Activated CD4-positive, alpha-beta T cell treated with anti-CD3 and anti-CD28 coated beads, Interleukin-2, amount 10 ng/mL, durations not matched to agents 24 days and 14 days (primary cell): ENCODE measurements at regions not wholly inside any gene's neighbourhood (a gene's known extent, or its start where the extent isn't known, plus 50 kb on each side); places are given as distances from the start of the nearest gene placed in this dataset.

ENCODE experiments used
- DNase-seq: peaks from one replicate; pipeline ENCODE4 v3.0.0; 2022
- H3K27ac Mint-ChIP-seq: one replicate; pipeline ENCODE4 v1.8.0; 2022; ENCODE audit warnings: mild to moderate bottlenecking, mixed read lengths
- H3K27me3 Mint-ChIP-seq: one replicate; pipeline ENCODE4 v1.8.0; 2022; ENCODE audit warnings: mixed read lengths
- H3K36me3 Mint-ChIP-seq: one replicate; pipeline ENCODE4 v1.8.0; 2022; ENCODE audit warnings: low read depth, mild to moderate bottlenecking, mixed read lengths
- H3K4me1 Mint-ChIP-seq: one replicate; pipeline ENCODE4 v1.8.0; 2021; ENCODE audit warnings: mixed read lengths
- H3K4me3 Mint-ChIP-seq: one replicate; pipeline ENCODE4 v1.8.0; 2022; ENCODE audit warnings: mild to moderate bottlenecking, moderate library complexity, mixed read lengths
- H3K9me3 Mint-ChIP-seq: one replicate; pipeline ENCODE4 v1.8.0; 2021; ENCODE audit warnings: mixed read lengths
- intact Hi-C: fragments of 100-400 bp; cut with micrococcal nuclease; formaldehyde crosslinking; loops from one replicate; pipeline ENCODE4 v1.15.1; 2023

DNA sequence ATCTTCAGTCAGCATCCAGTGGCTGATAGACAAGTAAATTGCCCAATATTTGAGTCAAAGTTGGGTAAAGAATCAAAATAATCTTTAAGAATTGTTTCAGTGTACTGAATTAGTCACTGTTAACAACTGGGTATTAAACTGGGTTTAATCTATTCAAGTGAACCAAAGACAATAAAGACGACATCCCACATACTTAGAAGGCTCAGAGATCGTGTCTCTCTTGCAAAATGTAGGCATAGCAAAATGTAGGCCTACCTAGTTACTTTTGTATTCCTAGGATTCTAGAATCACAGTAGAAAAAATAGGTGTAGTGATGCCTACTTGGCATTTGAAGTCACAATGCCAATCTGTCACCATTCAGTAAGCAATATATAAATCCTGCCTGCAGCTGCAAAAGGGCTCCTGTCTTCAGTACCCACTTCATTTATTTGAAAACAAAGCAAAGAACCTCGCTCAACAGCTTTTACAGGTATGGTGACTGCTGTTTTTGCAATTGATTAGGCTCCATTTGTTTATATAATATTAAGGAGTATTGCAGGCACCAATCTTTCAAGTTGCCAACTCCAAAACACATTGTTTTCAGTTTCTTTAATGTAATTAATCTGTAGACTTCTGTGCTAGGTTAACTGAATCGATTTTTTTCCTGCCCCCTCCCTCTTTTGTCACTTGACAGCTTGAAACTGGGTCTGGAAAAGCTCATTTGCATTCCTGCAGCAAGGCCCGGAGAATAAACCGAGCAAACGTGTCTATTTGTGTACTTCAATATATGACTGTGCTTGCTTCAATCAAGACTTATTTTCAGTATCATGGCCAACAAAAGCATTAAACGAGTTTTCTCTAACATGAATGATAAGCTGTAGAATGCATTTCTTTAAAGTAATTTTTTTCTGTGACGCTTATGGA is 1074.9 kb downstream of the TDRD15 start:
- H3K36me3 Mint-ChIP-seq, result no peaks in the 10 kb centered on the region
- DNase-seq, result no peak
- H3K9me3 Mint-ChIP-seq, result peaks cover 3% of the 10 kb centered on the region
- no peak overlapping the region for H3K27ac Mint-ChIP-seq
- no peaks in the 10 kb centered on the region for H3K27me3 Mint-ChIP-seq
- intact Hi-C loops, result no loop called here
- no peaks in the 10 kb centered on the region for H3K4me1 Mint-ChIP-seq
- no peak overlapping the region for H3K4me3 Mint-ChIP-seq

DNA sequence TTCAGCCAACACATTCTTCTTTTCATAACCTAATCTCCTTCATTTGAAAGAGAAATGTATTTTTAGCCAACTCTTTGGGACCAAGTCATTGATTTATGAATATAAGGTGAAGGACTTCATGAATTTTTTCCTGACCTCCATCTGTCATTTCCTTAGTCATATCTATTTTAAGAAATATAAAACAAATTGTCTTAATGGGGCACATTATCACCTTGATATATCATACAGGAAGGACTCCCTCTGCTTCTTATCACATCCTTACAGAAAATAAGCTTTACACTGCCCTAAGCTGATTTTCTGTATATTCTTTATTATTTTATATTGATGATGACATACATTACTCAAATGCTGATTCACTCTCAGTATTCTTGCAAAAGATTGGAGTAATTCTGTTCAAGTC is 1076.2 kb downstream of the TDRD15 start:
- Mint-ChIP-seq H3K27me3 (no peaks in the 10 kb centered on the region), H3K27ac (no peak overlapping the region), H3K36me3 (no peaks in the 10 kb centered on the region), H3K4me3 (no peak overlapping the region), H3K9me3 (no peaks in the 10 kb centered on the region), H3K4me1 (no peaks in the 10 kb centered on the region)
- intact Hi-C loops, result no loop called here
- no peak for DNase-seq

DNA sequence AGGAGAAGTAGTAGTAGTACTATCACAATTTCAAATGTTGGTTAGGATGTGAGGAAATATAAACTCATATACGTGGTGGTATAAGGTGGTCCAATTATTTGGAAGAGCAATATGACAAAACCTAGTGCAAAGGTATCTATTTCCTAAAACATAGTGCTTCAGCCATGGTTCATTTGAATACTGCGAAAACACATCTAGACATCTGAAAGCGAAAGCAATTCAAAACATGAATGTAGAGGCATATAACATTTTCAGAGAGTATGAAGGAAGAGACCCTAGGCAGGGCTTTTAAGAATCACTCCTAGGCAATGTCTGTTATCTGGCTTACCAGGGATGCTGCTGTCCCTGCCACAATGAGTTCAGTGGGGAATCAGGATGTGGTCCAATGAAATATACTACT is 1085.8 kb downstream of the TDRD15 start:
- H3K27ac Mint-ChIP-seq, result no peak overlapping the region

DNA sequence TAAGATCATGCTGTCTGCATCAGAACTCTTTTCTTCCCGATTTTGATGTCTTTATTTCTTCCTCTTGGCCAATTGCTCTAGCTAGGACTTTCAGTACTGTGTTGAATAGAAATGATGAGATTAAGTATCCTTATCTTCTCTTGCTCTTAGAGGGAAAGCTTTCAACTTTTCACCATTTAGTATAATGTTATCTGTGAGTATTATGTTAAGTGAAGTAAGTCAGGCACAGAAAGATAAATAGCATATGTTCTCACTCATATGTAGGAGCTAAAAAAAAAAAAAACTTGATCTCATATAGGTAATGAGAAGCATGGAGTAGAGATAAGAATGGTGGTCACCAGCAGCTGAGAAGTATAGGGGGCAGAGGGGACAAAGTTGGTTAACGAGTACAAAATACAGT is 1089.5 kb downstream of the TDRD15 start:
- no peaks in the 10 kb centered on the region for H3K36me3 Mint-ChIP-seq
- H3K27me3 Mint-ChIP-seq, result no peaks in the 10 kb centered on the region
- no peak overlapping the region for H3K4me3 Mint-ChIP-seq
- H3K4me1 Mint-ChIP-seq, result no peaks in the 10 kb centered on the region
- H3K27ac Mint-ChIP-seq, result no peak overlapping the region
- DNase-seq, result no peak
- intact Hi-C loops, result no loop called here
- H3K9me3 Mint-ChIP-seq, result peaks cover 7% of the 10 kb centered on the region

More for the DNA sequence above, 1085.8 kb downstream of the TDRD15 start:
- no peaks in the 10 kb centered on the region for H3K27me3 Mint-ChIP-seq
- no peak for DNase-seq
- H3K4me1 Mint-ChIP-seq, result no peaks in the 10 kb centered on the region
- peaks cover 13% of the 10 kb centered on the region for H3K9me3 Mint-ChIP-seq
- intact Hi-C loops, result no loop called here
- no peaks in the 10 kb centered on the region for H3K36me3 Mint-ChIP-seq
- H3K4me3 Mint-ChIP-seq, result no peak overlapping the region

GRCh38 chr2:22215517-22215916 is 1091.7 kb downstream of the TDRD15 start:
- Mint-ChIP-seq H3K9me3 (peaks cover 7% of the 10 kb centered on the region), H3K36me3 (no peaks in the 10 kb centered on the region)

DNA sequence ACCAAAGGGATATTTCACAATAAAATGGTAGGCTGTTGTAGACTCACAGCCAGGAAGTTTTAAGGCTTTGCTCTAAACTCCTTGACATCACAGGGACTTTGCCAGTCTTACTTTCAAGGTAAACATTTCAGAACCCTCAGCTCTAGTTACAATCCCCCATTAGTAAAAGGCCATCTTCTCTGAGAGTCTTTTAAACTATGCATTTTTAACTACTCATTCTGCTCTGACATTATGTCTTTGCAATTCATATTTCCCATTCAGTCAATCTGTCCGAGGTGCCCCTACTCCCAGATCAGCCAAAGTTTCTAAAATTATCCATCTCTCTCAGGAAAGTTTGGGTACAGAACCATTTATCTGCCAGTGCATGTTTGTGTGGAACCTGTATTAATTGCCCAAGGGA is 1094.1 kb downstream of the TDRD15 start:
- H3K36me3 Mint-ChIP-seq, result no peaks in the 10 kb centered on the region
- H3K27ac Mint-ChIP-seq, result no peak overlapping the region
- intact Hi-C loops, result no loop called here
- no peaks in the 10 kb centered on the region for H3K27me3 Mint-ChIP-seq
- H3K4me1 Mint-ChIP-seq, result no peaks in the 10 kb centered on the region
- no peak overlapping the region for H3K4me3 Mint-ChIP-seq
- no peak for DNase-seq
- H3K9me3 Mint-ChIP-seq, result peaks cover 4% of the 10 kb centered on the region

More at GRCh38 chr2:22215517-22215916, 1091.7 kb downstream of the TDRD15 start:
- intact Hi-C loops, result no loop called here
- no peak for DNase-seq
- Mint-ChIP-seq H3K27ac (no peak overlapping the region), H3K27me3 (no peaks in the 10 kb centered on the region), H3K4me1 (no peaks in the 10 kb centered on the region), H3K4me3 (no peak overlapping the region)

DNA sequence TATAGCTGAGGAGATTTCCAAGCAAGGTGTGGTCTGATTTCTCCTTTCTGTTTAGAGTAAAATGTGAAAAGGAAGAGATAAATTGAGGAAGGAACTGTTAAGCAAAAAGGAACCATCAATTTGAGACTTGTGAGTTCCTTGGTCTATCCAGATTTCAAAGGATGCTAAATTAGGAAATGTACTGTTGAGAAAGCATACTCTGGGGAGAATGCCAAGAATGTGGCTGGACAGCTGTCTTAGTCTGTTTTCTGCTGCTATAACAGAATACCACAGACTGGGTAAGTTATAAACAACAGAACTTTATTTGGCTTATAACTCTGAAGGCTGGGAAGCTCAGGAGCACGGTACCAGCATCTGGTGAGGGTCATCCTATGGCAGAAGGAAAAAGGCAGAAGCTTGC is 1097.2 kb downstream of the TDRD15 start:
- Mint-ChIP-seq H3K36me3 (no peaks in the 10 kb centered on the region), H3K4me1 (no peaks in the 10 kb centered on the region), H3K9me3 (no peaks in the 10 kb centered on the region), H3K27me3 (no peaks in the 10 kb centered on the region), H3K4me3 (no peak overlapping the region), H3K27ac (no peak overlapping the region)
- intact Hi-C loops, result no loop called here
- DNase-seq, result no peak

GRCh38 chr2:22238967-22239366 is 1115.2 kb downstream of the TDRD15 start:
- Mint-ChIP-seq H3K27me3 (no peaks in the 10 kb centered on the region), H3K36me3 (no peaks in the 10 kb centered on the region), H3K4me1 (no peaks in the 10 kb centered on the region), H3K27ac (no peak overlapping the region), H3K9me3 (no peaks in the 10 kb centered on the region), H3K4me3 (no peak overlapping the region)
- no peak for DNase-seq
- intact Hi-C loops, result no loop called here

DNA sequence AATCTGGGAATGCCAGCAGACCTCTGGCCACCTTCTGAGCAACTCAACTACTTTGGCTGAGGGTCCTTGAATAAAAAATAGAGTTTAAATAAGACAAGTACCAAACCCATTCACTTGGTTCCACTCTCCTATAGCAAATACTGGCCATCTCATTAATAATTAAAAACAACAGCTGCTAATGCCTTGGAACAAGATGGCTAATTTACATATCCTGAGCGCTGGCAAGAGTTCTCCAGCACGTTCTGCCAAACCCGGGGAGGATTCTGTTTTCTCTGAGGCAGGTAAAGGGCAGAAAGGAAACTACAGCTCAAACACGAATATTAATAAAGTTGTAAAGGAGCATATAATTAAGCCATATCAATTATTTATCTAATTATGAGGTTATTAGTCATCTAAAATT is 1123.7 kb downstream of the TDRD15 start:
- Mint-ChIP-seq H3K4me3 (no peak overlapping the region), H3K27ac (no peak overlapping the region), H3K36me3 (no peaks in the 10 kb centered on the region), H3K4me1 (no peaks in the 10 kb centered on the region), H3K9me3 (no peaks in the 10 kb centered on the region), H3K27me3 (no peaks in the 10 kb centered on the region)
- DNase-seq, result no peak
- intact Hi-C loops, result no loop called here

- DNase-seq, result no peak
- H3K4me1 Mint-ChIP-seq, result no peaks in the 10 kb centered on the region
- peaks cover 3% of the 10 kb centered on the region for H3K9me3 Mint-ChIP-seq
- H3K4me3 Mint-ChIP-seq, result no peak overlapping the region
- intact Hi-C loops, result no loop called here
- H3K27me3 Mint-ChIP-seq, result no peaks in the 10 kb centered on the region
- H3K36me3 Mint-ChIP-seq, result no peaks in the 10 kb centered on the region
- H3K27ac Mint-ChIP-seq, result no peak overlapping the region
Observed at GRCh38 chr2:22248851-22249250, 1125.1 kb downstream of the TDRD15 start.

DNA sequence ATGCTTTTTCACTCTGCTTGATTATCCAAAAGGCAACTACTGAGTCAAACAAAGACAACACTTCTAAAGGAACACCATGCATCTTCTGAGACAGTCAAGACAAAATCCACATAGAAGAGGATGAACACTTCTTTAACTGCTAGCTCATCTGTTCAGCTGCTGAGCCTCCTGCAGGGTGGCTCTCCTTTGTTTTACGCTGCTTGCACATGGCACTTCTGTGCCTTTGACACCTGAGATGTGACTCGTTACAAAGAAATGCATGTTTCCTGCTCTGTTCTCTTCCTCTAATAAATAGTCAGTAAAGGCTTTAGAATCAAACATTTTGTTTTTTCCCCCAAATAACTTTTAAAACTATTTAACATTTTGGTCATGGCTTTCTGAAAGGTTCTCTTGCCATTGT is 1129.4 kb downstream of the TDRD15 start:
- no peak for DNase-seq
- Mint-ChIP-seq H3K9me3 (peaks cover 3% of the 10 kb centered on the region), H3K4me1 (no peaks in the 10 kb centered on the region), H3K27me3 (no peaks in the 10 kb centered on the region), H3K36me3 (no peaks in the 10 kb centered on the region), H3K27ac (no peak overlapping the region), H3K4me3 (no peak overlapping the region)
- intact Hi-C loops, result no loop called here

DNA sequence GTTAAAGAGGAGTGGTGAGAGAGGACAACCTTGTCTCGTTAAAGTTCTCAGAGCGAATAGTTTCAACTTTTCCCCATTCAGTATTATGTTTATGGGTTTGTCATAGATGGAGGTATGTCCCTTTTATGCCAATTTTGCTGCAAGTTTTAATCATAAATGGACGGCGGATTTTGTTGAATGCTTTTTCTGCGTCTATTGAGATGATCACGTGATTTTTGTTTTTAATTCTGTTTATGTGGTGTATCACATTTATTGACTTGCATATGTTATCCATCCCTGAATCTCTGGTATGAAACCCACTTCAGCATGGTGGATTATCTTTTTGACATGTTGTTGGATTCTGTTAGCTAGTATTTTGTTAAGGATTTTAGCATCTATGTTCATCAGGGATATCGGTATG is 1123.8 kb upstream of the KLHL29 start:
- no peak overlapping the region for H3K4me3 Mint-ChIP-seq
- H3K36me3 Mint-ChIP-seq, result no peaks in the 10 kb centered on the region

DNA sequence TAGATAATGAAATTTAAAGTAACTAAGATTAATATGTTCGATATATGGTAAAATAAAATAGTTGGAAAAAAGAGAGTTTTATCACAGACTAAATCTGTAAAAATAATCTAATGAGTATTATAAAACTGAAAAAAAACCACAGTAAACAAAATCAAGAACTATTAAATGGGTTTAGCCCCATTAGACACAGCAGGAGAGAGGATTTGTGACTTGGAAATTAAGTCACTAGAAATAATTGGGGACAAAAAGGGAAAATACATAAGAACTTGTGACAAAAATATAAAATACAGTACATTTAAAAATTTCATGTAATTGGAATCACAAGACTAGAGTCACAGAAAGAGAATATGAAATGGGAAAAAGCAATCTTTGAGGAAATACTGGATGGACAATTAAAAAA is 1114.6 kb upstream of the KLHL29 start:
- H3K27me3 Mint-ChIP-seq, result no peaks in the 10 kb centered on the region

More for the DNA sequence above, 1123.8 kb upstream of the KLHL29 start:
- H3K9me3 Mint-ChIP-seq, result no peaks in the 10 kb centered on the region
- intact Hi-C loops, result no loop called here
- no peak for DNase-seq
- no peaks in the 10 kb centered on the region for H3K4me1 Mint-ChIP-seq
- H3K27ac Mint-ChIP-seq, result no peak overlapping the region
- H3K27me3 Mint-ChIP-seq, result no peaks in the 10 kb centered on the region

GRCh38 chr2:22273853-22274252 is 1111.1 kb upstream of the KLHL29 start:
- Mint-ChIP-seq H3K4me1 (no peaks in the 10 kb centered on the region), H3K4me3 (no peak overlapping the region), H3K27me3 (no peaks in the 10 kb centered on the region), H3K9me3 (no peaks in the 10 kb centered on the region), H3K27ac (no peak overlapping the region), H3K36me3 (no peaks in the 10 kb centered on the region)
- no peak for DNase-seq
- intact Hi-C loops, result no loop called here

More for the DNA sequence above, 1114.6 kb upstream of the KLHL29 start:
- H3K4me3 Mint-ChIP-seq, result no peak overlapping the region
- DNase-seq, result no peak
- intact Hi-C loops, result no loop called here
- no peaks in the 10 kb centered on the region for H3K36me3 Mint-ChIP-seq
- no peak overlapping the region for H3K27ac Mint-ChIP-seq
- H3K4me1 Mint-ChIP-seq, result no peaks in the 10 kb centered on the region
- H3K9me3 Mint-ChIP-seq, result peaks cover 4% of the 10 kb centered on the region

DNA sequence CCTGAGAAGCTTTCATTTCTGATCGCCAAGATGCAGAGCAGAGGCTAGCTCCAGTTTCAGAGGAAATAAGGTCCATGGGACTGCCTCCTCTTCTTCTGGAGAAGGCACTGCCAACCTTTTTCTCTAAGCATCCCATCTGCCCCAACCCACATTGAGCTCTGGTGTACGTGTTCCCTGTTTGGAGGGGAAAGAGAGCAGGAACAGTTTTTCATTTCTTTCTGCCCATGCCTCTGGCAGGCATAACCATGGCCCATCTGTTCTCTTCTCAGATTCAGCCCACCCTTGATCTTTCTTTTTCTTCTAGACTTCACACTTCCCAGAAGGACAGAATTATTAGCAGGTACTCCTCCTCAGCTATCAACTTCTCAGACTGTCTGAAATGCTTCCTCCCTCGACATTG is 1110.3 kb upstream of the KLHL29 start:
- no peaks in the 10 kb centered on the region for H3K36me3 Mint-ChIP-seq
- DNase-seq, result no peak
- no peak overlapping the region for H3K4me3 Mint-ChIP-seq
- intact Hi-C loops, result no loop called here
- H3K9me3 Mint-ChIP-seq, result no peaks in the 10 kb centered on the region
- H3K4me1 Mint-ChIP-seq, result no peaks in the 10 kb centered on the region
- H3K27me3 Mint-ChIP-seq, result no peaks in the 10 kb centered on the region
- H3K27ac Mint-ChIP-seq, result no peak overlapping the region
